ENCODE measurements at regions not wholly inside any gene's neighbourhood (a gene's known extent, or its start where the extent isn't known, plus 50 kb on each side); places are given as distances from the start of the nearest gene placed in this dataset.

DNA sequence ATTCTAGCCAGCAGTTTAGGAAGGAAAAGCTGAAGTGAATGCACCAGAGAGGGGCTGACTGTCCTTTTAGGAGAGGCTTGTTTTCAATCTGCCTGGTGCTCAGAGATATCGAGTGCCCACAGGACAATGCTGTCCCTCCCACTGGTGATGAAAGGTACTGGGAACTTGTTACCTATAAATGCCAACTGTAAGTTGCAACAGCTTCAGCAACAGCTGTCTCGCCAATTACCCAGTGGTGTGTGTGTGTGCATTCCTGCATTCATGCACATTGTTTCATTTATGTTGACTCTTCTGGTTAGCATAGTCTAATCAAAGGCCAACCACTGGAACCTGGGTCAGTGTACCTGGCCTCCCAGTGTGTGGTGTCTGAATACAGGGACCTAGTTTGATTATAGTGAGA is 161.1 kb downstream of the CSNK1G3 start:
- H3K27me3 ChIP-seq (ENCODE audit: control insufficient read depth, insufficient read depth, low read length, poor library complexity, severe bottlenecking), result no peaks in the 10 kb centered on the region
- H3K4me1 ChIP-seq (ENCODE audit: control insufficient read depth, insufficient read depth, low read length), result peaks cover 4% of the 10 kb centered on the region
- H3K4me3 ChIP-seq (ENCODE audit: insufficient read depth, low read depth, low read length), result no peak overlapping the region
- no peaks in the 10 kb centered on the region for H3K36me3 ChIP-seq (ENCODE audit: control insufficient read depth, insufficient read depth, low read length)
- H3K9me3 ChIP-seq (ENCODE audit: control insufficient read depth, low read length), result no peaks in the 10 kb centered on the region
- H3K27ac ChIP-seq (ENCODE audit: insufficient read depth, low read depth, low read length, poor library complexity, severe bottlenecking), result no peak overlapping the region
- 76 to 78% methylated on average over 2 of the region's 2 CpGs for WGBS, 2 experiments

- Histone ChIP-seq H3K4me3 (ENCODE audit: insufficient read depth, low read depth, low read length) (no peak overlapping the region), H3K36me3 (ENCODE audit: control insufficient read depth, insufficient read depth, low read length) (no peaks in the 10 kb centered on the region), H3K9me3 (ENCODE audit: control insufficient read depth, low read length) (no peaks in the 10 kb centered on the region), H3K27me3 (ENCODE audit: control insufficient read depth, insufficient read depth, low read length, poor library complexity, severe bottlenecking) (no peaks in the 10 kb centered on the region), H3K27ac (ENCODE audit: insufficient read depth, low read depth, low read length, poor library complexity, severe bottlenecking) (no peak overlapping the region), H3K4me1 (ENCODE audit: control insufficient read depth, insufficient read depth, low read length) (peaks cover 4% of the 10 kb centered on the region)
- 90% methylated on average over 2 to 4 of the region's 5 CpGs for WGBS, 2 experiments
These were observed 159.9 kb downstream of the CSNK1G3 start for GRCh38 chr5:123671711-123672456.

DNA sequence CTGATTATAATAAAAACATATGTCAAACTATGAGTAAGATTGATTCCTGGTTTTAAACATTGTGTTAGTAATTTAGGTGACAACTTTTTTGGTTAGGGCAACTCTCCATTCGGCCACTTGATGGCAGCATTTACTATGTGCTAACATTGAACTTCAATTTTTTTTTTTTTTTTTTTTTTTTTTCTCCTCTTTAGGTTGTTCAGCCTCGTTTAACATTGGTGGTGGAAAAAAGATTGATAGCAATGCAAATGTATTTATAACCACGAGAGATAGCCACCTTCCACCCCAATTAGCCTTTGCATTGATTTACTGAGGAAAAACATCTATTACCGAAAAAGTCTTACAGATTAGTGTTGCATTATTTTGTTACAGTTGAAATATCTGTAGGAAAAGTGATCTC is 159.1 kb downstream of the CSNK1G3 start:
- no peak overlapping the region for H3K27ac ChIP-seq (ENCODE audit: insufficient read depth, low read depth, low read length, poor library complexity, severe bottlenecking)
- H3K27me3 ChIP-seq (ENCODE audit: control insufficient read depth, insufficient read depth, low read length, poor library complexity, severe bottlenecking), result no peaks in the 10 kb centered on the region
- no peaks in the 10 kb centered on the region for H3K9me3 ChIP-seq (ENCODE audit: control insufficient read depth, low read length)
- 10% methylated on average over 2 of the region's 4 CpGs; no CpG with 5 or more reads in 1 of the 2 experiments for WGBS, 2 experiments
- no peaks in the 10 kb centered on the region for H3K36me3 ChIP-seq (ENCODE audit: control insufficient read depth, insufficient read depth, low read length)
- H3K4me1 ChIP-seq (ENCODE audit: control insufficient read depth, insufficient read depth, low read length), result peaks cover 4% of the 10 kb centered on the region
- no peak overlapping the region for H3K4me3 ChIP-seq (ENCODE audit: insufficient read depth, low read depth, low read length)

Data from ectodermal cell (in vitro differentiated cells).